HepG2 (cell line): ENCODE measurements at regions not wholly inside any gene's neighbourhood (a gene's known extent, or its start where the extent isn't known, plus 50 kb on each side); places are given as distances from the start of the nearest gene placed in this dataset.

Source experiments
- ATAC-seq: fragments of 200-7000 bp; cut with Tn5 transposase; 3 replicates; pipeline ENCODE4 v1.9.1; 2020; ENCODE audit warnings: mild to moderate bottlenecking, moderate library complexity
- BruUV-seq: library from RNA; stranded (reverse); fragments of 400-500 nt; replicated peaks from 2 replicates; lab custom pipeline; 2021; lab: Mats Ljungman, UMichigan
- CTCF ChIA-PET: fragments of 300-600 bp; formaldehyde crosslinking; extraction: SDS; loops from one replicate; lab custom pipeline; 2021; ENCODE audit warnings: low total read pairs, inconsistent platforms, low intra/inter-chr PET ratio; lab: Yijun Ruan, JAX
- POLR2A ChIA-PET: fragments of 350-600 bp; sonication (Branson Sonifier 250); formaldehyde crosslinking; loops from one replicate; lab custom pipeline; 2020; ENCODE audit warnings: antibody characterized with exemption, inconsistent platforms; lab: Yijun Ruan, JAX
- DNase-seq: peaks from one replicate; pipeline ENCODE4 v3.0.0-alpha.2; 2015; ENCODE audit warnings: low spot score
- FAIRE-seq: peaks from 3 replicates; lab custom pipeline; 2011; peaks lifted over from hg19 to GRCh38; lab: Jason Lieb, UNC
- H2AFZ ChIP-seq: one replicate; pipeline ENCODE4 v1.6.1; 2011; ENCODE audit warnings: low read length, inconsistent platforms
- H3K27ac ChIP-seq: fragments of 300-600 bp; 3 replicates; pipeline ENCODE4 v1.8.0; 2011; ENCODE audit warnings: mixed run types, mild to moderate bottlenecking, mixed read lengths, low read length, inconsistent platforms; ENCODE audit not compliant: insufficient read depth; ENCODE audit errors: extremely low read length
- H3K27me3 ChIP-seq, 2 experiments: fragments of 200-600 bp in 1 of 2; 2 replicates in 1 of 2; 3 replicates in 1 of 2; pipeline versions ENCODE4 v1.6.0 to v1.8.0; 2011; ENCODE audit warnings: low read length in 2 of 2, mild to moderate bottlenecking in 2 of 2, moderate library complexity in 2 of 2, inconsistent platforms in 1 of 2; ENCODE audit not compliant: insufficient read depth in 2 of 2, control insufficient read depth in 1 of 2
- H3K36me3 ChIP-seq, 2 experiments: fragments of 200-600 bp in 1 of 2; replicated peaks in 1 of 2; 2 replicates in 1 of 2; 3 replicates in 1 of 2; pipeline versions ENCODE4 v1.5.1 to v1.8.0; 2011; ENCODE audit warnings: low read length in 2 of 2, inconsistent platforms in 1 of 2; ENCODE audit not compliant: insufficient read depth in 2 of 2, control insufficient read depth in 1 of 2
- H3K4me1 ChIP-seq: 2 replicates; pipeline ENCODE4 v1.5.1; 2012; ENCODE audit warnings: low read length, inconsistent platforms; ENCODE audit not compliant: insufficient read depth
- H3K4me2 ChIP-seq: 2 replicates; pipeline ENCODE4 v1.6.0; 2011; ENCODE audit warnings: low read depth, low read length, inconsistent platforms
- H3K4me3 ChIP-seq, 3 experiments: fragments of 200-600 bp in 1 of 3; sonication (generic), shearing (Covaris generic) in 1 of 3; replicated peaks in 1 of 3; 2 replicates each; pipeline ENCODE4 v1.5.1; 2011 to 2016; ENCODE audit warnings: low read length in 3 of 3, inconsistent platforms in 2 of 3, low read depth in 2 of 3, mild to moderate bottlenecking in 2 of 3, control low read depth in 1 of 3, mixed read lengths in 1 of 3; ENCODE audit not compliant: insufficient read depth in 1 of 3
- H3K79me2 ChIP-seq: one replicate; pipeline ENCODE4 v1.6.1; 2011; ENCODE audit warnings: low read length, inconsistent platforms; ENCODE audit not compliant: insufficient read depth
- H3K9ac ChIP-seq: 2 replicates; pipeline ENCODE4 v1.6.0; 2011; ENCODE audit warnings: mild to moderate bottlenecking, low read depth, low read length, inconsistent platforms; ENCODE audit not compliant: insufficient read depth
- H3K9me3 ChIP-seq: 2 replicates; pipeline ENCODE4 v1.5.1; 2012; ENCODE audit warnings: mild to moderate bottlenecking, low read length
- H4K20me1 ChIP-seq: 2 replicates; pipeline ENCODE4 v1.6.0; 2011; ENCODE audit warnings: inconsistent platforms, mild to moderate bottlenecking, low read length, moderate library complexity; ENCODE audit not compliant: insufficient read depth
- BCL3 ChIP-seq: sonication (generic); formaldehyde crosslinking; IDR thresholded peaks from 2 replicates; pipeline ENCODE4 v1.5.1; 2020; ENCODE audit warnings: mild to moderate bottlenecking, missing genetic modification reagents, moderate library complexity
- MLX ChIP-seq: IDR thresholded peaks from 2 replicates; pipeline ENCODE4 v1.6.1; 2016
- MTA1 ChIP-seq: sonication (generic); formaldehyde crosslinking; IDR thresholded peaks from 2 replicates; pipeline ENCODE4 v1.4.0; 2020; ENCODE audit warnings: missing genetic modification reagents, mild to moderate bottlenecking, borderline replicate concordance
- NFIB ChIP-seq: sonication (generic); formaldehyde crosslinking; IDR thresholded peaks from 2 replicates; pipeline ENCODE4 v1.9.0; 2021; ENCODE audit warnings: missing genetic modification reagents, mild to moderate bottlenecking, borderline replicate concordance
- NPAS2 ChIP-seq: sonication (generic); formaldehyde crosslinking; IDR thresholded peaks from 2 replicates; pipeline ENCODE4 v1.8.0; 2022; ENCODE audit warnings: mild to moderate bottlenecking, missing genetic modification reagents, borderline replicate concordance
- SMC3 ChIP-seq: IDR thresholded peaks from 2 replicates; pipeline ENCODE4 v1.6.1; 2011; ENCODE audit warnings: low read length, improper control_type of control experiment
- SP4 ChIP-seq: sonication (generic); formaldehyde crosslinking; IDR thresholded peaks from 2 replicates; pipeline ENCODE4 v1.8.1; 2023; ENCODE audit warnings: mild to moderate bottlenecking, missing genetic modification reagents
- SRY ChIP-seq: sonication (generic); formaldehyde crosslinking; IDR thresholded peaks from 2 replicates; pipeline ENCODE4 v1.8.0; 2022; ENCODE audit warnings: mild to moderate bottlenecking, missing genetic modification reagents
- TFAP4 ChIP-seq: sonication (generic); IDR thresholded peaks from 2 replicates; pipeline ENCODE4 v1.6.1; 2016; ENCODE audit warnings: low read depth, borderline replicate concordance
- ZNF484 ChIP-seq: sonication (generic); formaldehyde crosslinking; IDR thresholded peaks from 2 replicates; pipeline ENCODE4 v1.5.1; 2020; ENCODE audit warnings: mild to moderate bottlenecking, low read depth, missing genetic modification reagents, borderline replicate concordance
- ZNF512B ChIP-seq: sonication (generic); formaldehyde crosslinking; IDR thresholded peaks from 2 replicates; pipeline ENCODE4 v1.5.1; 2020; ENCODE audit warnings: missing genetic modification reagents, mild to moderate bottlenecking, borderline replicate concordance
- WGBS: methylation state at CpG from one replicate; pipeline ENCODE4 v1.1.6; 2017; ENCODE audit warnings: low lambda C conversion rate; 5-methylcytosine and 5-hydroxymethylcytosine counted together
- in situ Hi-C: cut with HindIII; loops from 2 replicates; pipeline ENCODE4 v1.10.0; 2017; ENCODE audit warnings: low pct_unique_long_range_greater_than_20kb; ENCODE audit not compliant: extremely low pct_ligation_motif_present
- intact Hi-C: fragments of 100-400 bp; cut with micrococcal nuclease; formaldehyde crosslinking; loops from one replicate; pipeline ENCODE4 v1.10.0; 2022; ENCODE audit not compliant: unreplicated experiment

GRCh38 chr6:21712213-21712612 lies 118.7 kb downstream of the SOX4 start:
- no peaks in the 10 kb centered on the region for H3K9me3 ChIP-seq
- no peak overlapping the region for H3K4me2 ChIP-seq
- no peak for FAIRE-seq
- TF ChIP-seq SP4 (CRISPR knock-in tag), result no peak
- no peak for TF ChIP-seq BCL3 (CRISPR knock-in tag)
- TF ChIP-seq ZNF512B (CRISPR knock-in tag), result no peak
- TF ChIP-seq MTA1 (CRISPR knock-in tag), result no peak
- no peak for TF ChIP-seq SRY (CRISPR knock-in tag)
- no peak for TF ChIP-seq TFAP4
- no peak for TF ChIP-seq NPAS2 (CRISPR knock-in tag)
- TF ChIP-seq SMC3, result no peak
- no peak for TF ChIP-seq NFIB (CRISPR knock-in tag)
- TF ChIP-seq MLX (CRISPR knock-in tag), result no peak
- no peak for TF ChIP-seq ZNF484
- DNase-seq, result no peak
- intact Hi-C loops, result no loop called here
- BruUV-seq, result no TSS peak
- H4K20me1 ChIP-seq, result no peaks in the 10 kb centered on the region
- CTCF ChIA-PET, result no interaction called here
- no peak overlapping the region for H3K27ac ChIP-seq
- in situ Hi-C loops, result no loop called here
- H2AFZ ChIP-seq, result no peak overlapping the region
- POLR2A ChIA-PET, result no interaction called here
- no peaks in the 10 kb centered on the region for H3K79me2 ChIP-seq
- 41% methylated on average over 4 of the region's 4 CpGs for WGBS
- H3K36me3 ChIP-seq, result no peaks in the 10 kb centered on the region
- peaks cover 21% of the 10 kb centered on the region for H3K4me1 ChIP-seq
- H3K27me3 ChIP-seq, result no peaks in the 10 kb centered on the region
- no peak overlapping the region for H3K9ac ChIP-seq
- H3K4me3 ChIP-seq, result no peak overlapping the region
- ATAC-seq, result no peak
